ENCODE measurements at regions not wholly inside any gene's neighbourhood (a gene's known extent, or its start where the extent isn't known, plus 50 kb on each side); places are given as distances from the start of the nearest gene placed in this dataset.
"Not testable (repeated sequence)": the region's sequence is repeated elsewhere in the genome, so short reads cannot be mapped to it uniquely, and the experiment has no call there.

DNA sequence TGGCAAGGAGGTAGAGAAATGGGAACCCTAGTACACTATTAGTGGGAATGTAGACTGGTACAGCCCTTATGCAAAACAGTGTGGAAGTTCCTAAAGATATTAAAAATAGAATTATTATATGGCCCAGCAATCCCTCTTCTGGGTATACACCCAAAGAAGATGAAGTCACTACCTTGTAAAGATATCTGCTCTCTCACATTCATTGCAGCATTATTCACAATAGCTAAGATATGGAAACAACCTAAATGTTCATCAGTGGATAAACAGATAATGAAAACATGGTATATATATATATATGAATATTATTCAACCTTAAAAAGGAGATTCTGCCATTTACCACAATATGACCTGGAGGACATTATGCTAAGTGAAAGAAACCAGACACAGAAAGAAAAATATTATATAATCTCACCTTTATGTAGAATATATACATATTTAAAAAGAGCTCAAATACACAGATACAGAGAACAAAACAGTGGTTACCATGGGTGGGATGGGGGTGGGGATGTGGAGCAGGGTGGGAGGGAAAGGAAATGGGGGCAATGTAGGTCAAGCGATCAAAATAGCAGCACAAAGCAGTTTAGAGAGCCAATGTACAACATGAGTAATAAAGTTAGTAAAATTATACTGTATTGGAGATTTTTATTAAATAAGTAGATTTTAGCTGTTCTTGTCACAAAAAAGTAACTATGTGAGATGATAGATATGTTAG is 138.6 kb downstream of the SPRY1 start:
- no peak overlapping the region for H3K4me3 ChIP-seq (ENCODE audit: low read depth, low read length)
- TF ChIP-seq, protein P1, sequence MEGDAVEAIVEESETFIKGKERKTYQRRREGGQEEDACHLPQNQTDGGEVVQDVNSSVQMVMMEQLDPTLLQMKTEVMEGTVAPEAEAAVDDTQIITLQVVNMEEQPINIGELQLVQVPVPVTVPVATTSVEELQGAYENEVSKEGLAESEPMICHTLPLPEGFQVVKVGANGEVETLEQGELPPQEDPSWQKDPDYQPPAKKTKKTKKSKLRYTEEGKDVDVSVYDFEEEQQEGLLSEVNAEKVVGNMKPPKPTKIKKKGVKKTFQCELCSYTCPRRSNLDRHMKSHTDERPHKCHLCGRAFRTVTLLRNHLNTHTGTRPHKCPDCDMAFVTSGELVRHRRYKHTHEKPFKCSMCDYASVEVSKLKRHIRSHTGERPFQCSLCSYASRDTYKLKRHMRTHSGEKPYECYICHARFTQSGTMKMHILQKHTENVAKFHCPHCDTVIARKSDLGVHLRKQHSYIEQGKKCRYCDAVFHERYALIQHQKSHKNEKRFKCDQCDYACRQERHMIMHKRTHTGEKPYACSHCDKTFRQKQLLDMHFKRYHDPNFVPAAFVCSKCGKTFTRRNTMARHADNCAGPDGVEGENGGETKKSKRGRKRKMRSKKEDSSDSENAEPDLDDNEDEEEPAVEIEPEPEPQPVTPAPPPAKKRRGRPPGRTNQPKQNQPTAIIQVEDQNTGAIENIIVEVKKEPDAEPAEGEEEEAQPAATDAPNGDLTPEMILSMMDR (IDR thresholded peaks at IDR 0.05; ENCODE audit: low read depth, low read length), result no peak

DNA sequence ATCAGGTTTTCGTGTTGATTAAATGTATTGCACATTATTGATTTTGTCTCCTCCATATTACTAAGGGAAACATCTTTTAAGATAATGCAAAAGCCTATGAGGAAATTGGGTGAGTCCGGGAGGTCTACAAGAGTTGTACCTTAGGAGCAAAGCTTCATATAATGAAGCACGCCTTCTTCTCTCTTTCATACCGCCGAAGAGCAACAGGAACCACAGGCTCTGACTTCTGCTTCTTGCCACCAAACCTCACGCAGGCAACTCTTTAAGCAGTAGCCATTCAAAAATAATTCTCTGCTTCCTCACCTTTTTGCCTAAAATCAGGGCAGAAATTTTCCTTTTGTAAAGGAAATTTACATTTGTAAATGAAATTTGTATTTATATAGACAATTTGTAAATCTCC is 139.6 kb downstream of the SPRY1 start:
- TF ChIP-seq, protein P1 (IDR thresholded peaks at IDR 0.05; ENCODE audit: low read depth, low read length), result no peak

DNA sequence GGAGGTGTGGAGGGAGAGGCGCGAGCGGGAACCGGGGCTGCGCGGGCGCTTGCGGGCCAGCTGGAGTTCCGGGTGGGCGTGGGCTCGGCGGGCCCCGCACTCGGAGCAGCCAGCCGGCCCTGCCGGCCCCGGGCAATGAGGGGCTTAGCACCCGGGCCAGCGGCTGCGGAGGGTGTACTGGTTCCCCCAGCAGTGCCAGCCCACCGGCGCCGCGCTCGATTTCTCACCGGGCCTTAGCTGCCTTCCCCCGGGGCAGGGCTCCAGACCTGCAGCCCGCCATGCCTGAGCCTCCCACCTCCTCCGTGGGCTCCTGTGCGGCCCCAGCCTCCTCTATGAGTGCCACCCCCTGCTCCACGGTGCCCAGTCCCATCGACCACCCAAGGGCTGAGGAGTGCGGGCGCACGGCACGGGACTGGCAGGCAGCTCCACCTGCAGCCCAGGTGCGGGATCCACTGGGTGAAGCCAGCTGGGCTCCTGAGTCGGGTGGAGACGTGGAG is 141.4 kb downstream of the SPRY1 start:
- H3K4me3 ChIP-seq (ENCODE audit: low read depth, low read length), result not testable (repeated sequence)

More for the DNA sequence above, 139.6 kb downstream of the SPRY1 start:
- H3K4me3 ChIP-seq (ENCODE audit: low read depth, low read length), result no peak overlapping the region

DNA sequence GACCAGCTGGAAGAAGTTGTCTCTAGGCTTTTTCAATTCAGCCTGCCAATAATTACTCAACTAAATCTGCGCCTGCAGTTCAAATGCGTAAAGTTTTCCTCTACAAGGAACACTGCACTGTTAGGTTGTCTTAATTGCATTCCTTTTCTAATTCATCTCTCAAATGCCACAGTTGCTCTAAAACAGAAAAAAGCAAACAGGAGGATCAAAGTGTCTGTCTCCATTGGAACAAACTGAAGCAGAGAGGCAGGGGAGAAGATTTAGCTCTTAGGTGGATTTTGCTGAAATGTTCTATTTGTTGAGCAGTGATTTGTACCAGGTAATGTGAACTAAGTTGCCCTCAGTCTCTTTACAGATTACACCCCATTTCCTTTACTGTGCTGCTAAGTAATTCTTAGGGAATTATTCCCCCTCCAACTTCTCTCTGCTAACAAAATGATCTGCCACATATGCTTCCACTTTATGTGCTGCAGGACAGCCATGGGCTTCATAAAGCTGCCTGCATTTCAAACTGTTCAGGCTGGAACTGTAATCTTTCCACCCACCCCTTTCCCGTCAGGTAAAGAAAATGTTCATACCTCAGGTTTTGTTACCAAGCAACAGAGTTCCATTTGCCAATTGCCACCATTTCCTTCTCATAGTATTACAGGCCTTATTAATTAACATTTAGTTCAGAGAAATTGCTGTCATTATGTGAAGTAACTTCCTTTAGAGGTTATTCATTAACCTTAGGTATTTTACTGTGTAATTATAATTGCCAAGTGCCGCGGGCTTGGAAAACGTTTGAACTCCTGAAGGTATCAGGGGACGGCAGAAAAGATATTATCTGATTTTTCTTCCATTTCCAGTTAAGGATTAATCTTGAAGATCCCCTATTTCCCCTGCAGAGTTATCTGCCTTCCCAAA is 149.3 kb downstream of the SPRY1 start:
- no peak overlapping the region for H3K4me3 ChIP-seq (ENCODE audit: low read depth, low read length)
- TF ChIP-seq, protein P1 (IDR thresholded peaks at IDR 0.05; ENCODE audit: low read depth, low read length), result no peak

DNA sequence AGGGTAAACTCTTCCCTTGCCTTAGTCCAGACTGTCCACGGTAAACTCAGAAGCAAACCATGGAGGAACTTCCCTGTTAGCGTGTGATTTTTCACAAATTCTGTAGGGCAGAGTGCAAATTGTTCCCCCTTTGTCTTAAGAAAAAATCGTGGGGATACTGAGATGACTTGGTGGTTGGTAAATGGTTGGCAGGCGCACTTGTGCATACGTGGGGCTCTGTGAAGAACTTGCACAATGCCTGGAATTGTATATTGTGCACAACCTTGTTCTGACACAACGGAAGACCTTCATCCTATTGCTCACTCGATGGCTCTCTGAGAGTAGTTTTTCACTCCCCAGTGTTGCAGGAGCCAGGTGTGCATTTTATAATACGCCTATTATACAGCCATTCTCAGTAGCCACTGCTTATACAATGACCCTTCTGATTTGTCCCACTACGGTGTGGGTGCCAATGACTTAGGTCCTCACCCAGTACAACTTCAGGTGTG is 150.0 kb downstream of the SPRY1 start:
- TF ChIP-seq, protein P1 (IDR thresholded peaks at IDR 0.05; ENCODE audit: low read depth, low read length), result no peak
- no peak overlapping the region for H3K4me3 ChIP-seq (ENCODE audit: low read depth, low read length)

DNA sequence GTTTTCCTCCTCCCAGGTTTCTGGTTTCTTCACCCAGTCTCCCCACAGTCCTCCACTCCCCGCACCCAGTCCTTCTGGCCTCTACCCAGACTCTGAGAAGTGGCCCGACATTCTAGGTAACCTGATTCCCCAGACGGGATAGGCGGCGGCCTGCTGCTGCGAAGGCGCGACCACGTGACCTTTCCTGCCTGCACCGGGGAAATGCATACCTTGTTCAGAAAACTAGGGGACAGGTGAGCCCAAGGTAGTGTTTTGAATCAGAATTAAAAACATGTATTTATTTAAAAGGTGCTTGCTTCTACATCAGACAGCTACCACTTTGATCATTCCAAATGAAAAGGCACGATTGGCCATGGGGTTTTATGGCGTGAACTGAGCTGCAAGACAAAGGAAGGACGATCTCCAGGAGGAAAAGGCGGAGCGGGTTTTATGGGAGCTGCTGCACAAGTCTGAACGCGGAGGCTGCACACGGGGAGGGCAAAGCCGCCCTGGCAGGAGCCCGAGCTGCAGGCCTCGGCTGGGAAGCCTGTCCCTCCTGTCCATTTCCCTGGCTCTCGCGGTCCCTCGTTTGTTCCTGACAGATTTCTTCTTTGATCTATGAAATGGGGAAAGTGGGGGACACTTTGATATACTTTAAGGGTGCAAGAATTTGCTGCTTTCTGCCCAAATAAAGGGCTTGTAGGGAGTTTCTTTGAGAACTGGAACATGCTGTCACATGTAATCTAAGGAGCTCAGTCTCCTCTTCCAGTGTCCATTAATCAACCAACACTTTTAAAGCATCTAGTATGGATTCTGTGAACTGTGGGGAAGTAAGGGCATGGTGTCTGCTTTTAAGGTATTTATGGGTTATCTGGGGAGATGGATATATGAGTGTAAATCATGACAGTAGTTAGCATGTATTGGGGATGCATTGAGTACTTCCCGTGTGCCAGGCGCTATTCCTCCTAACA is 150.9 kb downstream of the SPRY1 start:
- H3K4me3 ChIP-seq (ENCODE audit: low read depth, low read length), result no peak overlapping the region
- TF ChIP-seq, protein P1 (IDR thresholded peaks at IDR 0.05; ENCODE audit: low read depth, low read length), result no peak

DNA sequence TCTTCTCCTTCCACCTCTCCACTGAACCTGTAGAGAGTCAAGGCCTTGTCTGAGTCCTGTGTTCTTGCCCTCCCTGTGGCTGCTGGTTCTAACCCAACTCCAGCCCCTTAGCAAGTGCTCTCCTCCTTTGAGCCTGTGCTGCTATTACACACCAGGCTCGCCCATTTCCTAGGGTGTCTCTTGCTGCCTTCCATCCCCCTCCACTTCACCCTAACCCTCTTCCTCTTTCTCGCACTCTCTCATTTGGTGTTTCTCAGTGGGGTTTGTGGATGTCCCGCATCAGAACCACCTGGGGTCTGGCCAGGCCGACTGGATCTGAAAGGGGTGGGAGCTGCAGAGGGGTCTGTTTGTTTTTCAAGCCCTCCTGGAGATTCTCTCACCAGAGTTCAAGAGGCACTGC is 156.7 kb downstream of the SPRY1 start:
- H3K4me3 ChIP-seq (ENCODE audit: low read depth, low read length), result no peak overlapping the region
- TF ChIP-seq, protein P1 (IDR thresholded peaks at IDR 0.05; ENCODE audit: low read depth, low read length), result no peak
